HG03025 (cell line): ENCODE measurements at regions not wholly inside any gene's neighbourhood (a gene's known extent, or its start where the extent isn't known, plus 50 kb on each side); places are given as distances from the start of the nearest gene placed in this dataset.
"Not testable (repeated sequence)": the region's sequence is repeated elsewhere in the genome, so short reads cannot be mapped to it uniquely, and the experiment has no call there.

ENCODE experiments used
- ATAC-seq: cut with Tn5 transposase; IDR thresholded peaks from one replicate; pipeline ENCODE4 v1.9.1; 2021; ENCODE audit warnings: mild to moderate bottlenecking, moderate library complexity; ENCODE audit not compliant: unreplicated experiment, low FRiP score

- no peak for ATAC-seq
Observed at GRCh38 chr2:142668420-142668819, 209.0 kb upstream of the KYNU start.

GRCh38 chr2:142665241-142665640, 212.2 kb upstream of the KYNU start:
- ATAC-seq = no peak

GRCh38 chr2:142650601-142651000, 226.9 kb upstream of the KYNU start:
- ATAC-seq = no peak

GRCh38 chr2:142649581-142649980, 227.9 kb upstream of the KYNU start:
- no peak for ATAC-seq

- no peak for ATAC-seq
Observed at GRCh38 chr2:142642650-142643049, 234.8 kb upstream of the KYNU start.

GRCh38 chr2:142629193-142629592, 248.3 kb upstream of the KYNU start:
- no peak for ATAC-seq

- ATAC-seq = no peak
Observed at GRCh38 chr2:142621287-142621686, 256.2 kb upstream of the KYNU start.

- no peak for ATAC-seq
Observed at GRCh38 chr2:142617461-142617860, 260.0 kb upstream of the KYNU start.

- ATAC-seq = no peak
Observed at GRCh38 chr2:142615876-142616275, 261.6 kb upstream of the KYNU start.

- not testable (repeated sequence) for ATAC-seq
Observed at GRCh38 chr2:142613193-142613592, 264.3 kb upstream of the KYNU start.

GRCh38 chr2:142605421-142605820, 272.0 kb upstream of the KYNU start:
- no peak for ATAC-seq

GRCh38 chr2:142603759-142604158, 273.7 kb upstream of the KYNU start:
- ATAC-seq = no peak

GRCh38 chr2:142602418-142602989, 275.0 kb upstream of the KYNU start:
- ATAC-seq = no peak

GRCh38 chr2:142601794-142602193, 275.7 kb upstream of the KYNU start:
- ATAC-seq = no peak

GRCh38 chr2:142599504-142599903, 278.0 kb upstream of the KYNU start:
- ATAC-seq = no peak

- ATAC-seq = no peak
Observed at GRCh38 chr2:142598846-142599245, 278.6 kb upstream of the KYNU start.

- ATAC-seq = no peak
Observed at GRCh38 chr2:142596334-142597088, 281.0 kb upstream of the KYNU start.

- ATAC-seq = no peak
Observed at GRCh38 chr2:142594935-142595334, 282.5 kb upstream of the KYNU start.

GRCh38 chr2:142592171-142592570, 285.3 kb upstream of the KYNU start:
- no peak for ATAC-seq

GRCh38 chr2:142591420-142591819, 286.0 kb upstream of the KYNU start:
- ATAC-seq = no peak

GRCh38 chr2:142588269-142588668, 289.2 kb upstream of the KYNU start:
- no peak for ATAC-seq
